H1 (cell line): ENCODE measurements at regions not wholly inside any gene's neighbourhood (a gene's known extent, or its start where the extent isn't known, plus 50 kb on each side); places are given as distances from the start of the nearest gene placed in this dataset.

Experiments
- CEBPB ChIP-seq: IDR thresholded peaks from 2 replicates; pipeline ENCODE4 v1.6.1; 2012; ENCODE audit warnings: low read depth, low read length
- CHD2 ChIP-seq: IDR thresholded peaks from 2 replicates; pipeline ENCODE4 v1.6.1; 2012; ENCODE audit warnings: low read length, improper control_type of control experiment
- FOSL1 ChIP-seq: IDR thresholded peaks from 2 replicates; pipeline ENCODE4 v1.6.1; 2011; ENCODE audit warnings: mild to moderate bottlenecking, low read depth, low read length, moderate library complexity; ENCODE audit not compliant: insufficient read depth
- KDM4A ChIP-seq: IDR thresholded peaks from one replicate; pipeline ENCODE4 v1.7.1; 2012; ENCODE audit warnings: low read depth, mild to moderate bottlenecking, moderate library complexity, low read length, inconsistent platforms; ENCODE audit not compliant: severe bottlenecking
- POLR2AphosphoS5 ChIP-seq: IDR thresholded peaks from 2 replicates; pipeline ENCODE4 v1.6.1; 2011; ENCODE audit warnings: low read depth, low read length
- RFX5 ChIP-seq: IDR thresholded peaks from 2 replicates; pipeline ENCODE4 v1.6.1; 2011; ENCODE audit warnings: low read depth, low read length, improper control_type of control experiment, borderline replicate concordance
- SIRT6 ChIP-seq: IDR thresholded peaks from one replicate; pipeline ENCODE4 v1.7.1; 2012; ENCODE audit warnings: low read length, inconsistent platforms
- SRF ChIP-seq: IDR thresholded peaks from 2 replicates; pipeline ENCODE4 v1.6.1; 2011; ENCODE audit warnings: mild to moderate bottlenecking, low read depth, low read length, moderate library complexity
- TF ChIP-seq, protein P1 (sequence below), 3 experiments: IDR thresholded peaks; 1 replicate in 2 of 3; 2 replicates in 1 of 3; pipeline versions ENCODE4 v1.5.1 to v1.6.1; 2011; ENCODE audit warnings: low read length in 3 of 3, mild to moderate bottlenecking in 3 of 3, inconsistent platforms in 2 of 3, low read depth in 1 of 3, moderate library complexity in 1 of 3; ENCODE audit not compliant: insufficient read depth in 1 of 3; ENCODE audit errors: control extremely low read depth in 1 of 3

- TF ChIP-seq SIRT6 (no peak), SRF (no peak), CEBPB (no peak), CHD2 (no peak), KDM4A (no peak), RFX5 (no peak), POLR2AphosphoS5 (no peak), FOSL1 (no peak)
- TF ChIP-seq, protein P1, sequence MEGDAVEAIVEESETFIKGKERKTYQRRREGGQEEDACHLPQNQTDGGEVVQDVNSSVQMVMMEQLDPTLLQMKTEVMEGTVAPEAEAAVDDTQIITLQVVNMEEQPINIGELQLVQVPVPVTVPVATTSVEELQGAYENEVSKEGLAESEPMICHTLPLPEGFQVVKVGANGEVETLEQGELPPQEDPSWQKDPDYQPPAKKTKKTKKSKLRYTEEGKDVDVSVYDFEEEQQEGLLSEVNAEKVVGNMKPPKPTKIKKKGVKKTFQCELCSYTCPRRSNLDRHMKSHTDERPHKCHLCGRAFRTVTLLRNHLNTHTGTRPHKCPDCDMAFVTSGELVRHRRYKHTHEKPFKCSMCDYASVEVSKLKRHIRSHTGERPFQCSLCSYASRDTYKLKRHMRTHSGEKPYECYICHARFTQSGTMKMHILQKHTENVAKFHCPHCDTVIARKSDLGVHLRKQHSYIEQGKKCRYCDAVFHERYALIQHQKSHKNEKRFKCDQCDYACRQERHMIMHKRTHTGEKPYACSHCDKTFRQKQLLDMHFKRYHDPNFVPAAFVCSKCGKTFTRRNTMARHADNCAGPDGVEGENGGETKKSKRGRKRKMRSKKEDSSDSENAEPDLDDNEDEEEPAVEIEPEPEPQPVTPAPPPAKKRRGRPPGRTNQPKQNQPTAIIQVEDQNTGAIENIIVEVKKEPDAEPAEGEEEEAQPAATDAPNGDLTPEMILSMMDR (IDR thresholded peaks at IDR 0.05; ENCODE audit: control extremely low read depth in 1 of 3, insufficient read depth in 1 of 3, low read depth in 1 of 3, low read length in 3 of 3), result no peak
Measured at GRCh38 chr4:133641191-133641590, 492.1 kb downstream of the PCDH10 start.
